HG02642 (cell line): ENCODE measurements at regions not wholly inside any gene's neighbourhood (a gene's known extent, or its start where the extent isn't known, plus 50 kb on each side); places are given as distances from the start of the nearest gene placed in this dataset.

ENCODE experiments used
- ATAC-seq: cut with Tn5 transposase; IDR thresholded peaks from one replicate; pipeline ENCODE4 v1.9.1; 2021; ENCODE audit warnings: mild to moderate bottlenecking; ENCODE audit not compliant: unreplicated experiment, poor library complexity

- ATAC-seq, result no peak
Observed at GRCh38 chr13:30017880-30018279, 167.5 kb upstream of the UBL3 start.

DNA sequence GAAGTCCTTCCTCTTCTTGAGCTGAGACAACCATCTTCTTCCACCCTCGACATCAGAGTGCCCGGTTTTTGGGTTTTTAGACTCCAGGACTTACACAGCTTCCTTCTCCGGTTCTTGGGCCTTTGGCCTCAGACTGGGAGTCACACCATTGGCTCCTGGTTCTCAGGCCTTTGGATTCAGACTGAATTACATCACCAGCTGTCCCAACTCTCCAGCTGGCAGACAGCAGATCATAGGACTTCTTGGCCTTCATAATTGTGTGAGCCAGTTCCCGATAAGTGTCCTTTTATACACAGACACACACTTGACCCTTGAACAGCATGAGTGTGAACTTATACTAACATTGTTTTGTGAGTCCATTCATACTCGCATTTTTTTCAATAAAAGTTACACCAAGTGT lies 166.0 kb upstream of the UBL3 start:
- no peak for ATAC-seq

DNA sequence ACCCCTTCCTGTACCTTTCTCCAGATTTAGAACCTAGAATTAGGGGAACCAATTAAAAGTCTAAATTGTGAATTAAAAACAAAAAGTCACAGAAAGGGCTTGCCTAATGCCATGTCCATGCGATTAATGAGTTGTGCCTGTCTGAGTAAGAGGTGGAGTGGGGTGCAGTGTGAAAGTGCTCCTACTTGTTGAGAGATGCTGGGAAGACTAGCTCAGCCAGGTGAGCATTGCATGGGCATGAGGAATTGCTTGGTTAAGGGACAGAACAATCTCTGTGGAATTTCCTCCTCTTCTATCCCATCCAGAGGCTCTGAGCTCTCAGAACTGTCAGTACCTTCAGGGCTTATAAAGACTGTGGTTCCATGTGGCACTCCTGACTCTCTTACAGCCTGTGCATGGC lies 159.0 kb upstream of the UBL3 start:
- no peak for ATAC-seq

GRCh38 chr13:30006246-30006645 lies 155.8 kb upstream of the UBL3 start:
- ATAC-seq, result no peak

DNA sequence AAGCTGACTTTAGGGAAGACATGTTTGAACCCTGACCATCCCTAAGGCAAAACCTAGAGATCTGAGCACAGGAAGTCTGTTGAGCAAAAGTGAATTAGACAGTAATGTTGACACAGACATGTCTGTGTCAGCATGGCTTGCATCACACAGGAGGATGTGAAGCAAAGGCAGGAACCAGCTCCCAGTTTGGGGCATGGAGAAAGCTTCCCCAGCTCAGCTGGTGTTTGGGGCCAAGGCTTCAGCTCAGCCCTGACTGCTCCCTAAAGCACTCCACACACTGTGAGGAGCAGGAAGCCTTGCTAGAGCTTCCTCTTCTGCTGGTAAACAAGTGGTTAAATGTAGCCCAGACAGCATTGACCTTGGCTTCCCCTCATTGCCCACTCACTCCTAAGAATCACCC lies 153.8 kb upstream of the UBL3 start:
- ATAC-seq, result no peak

DNA sequence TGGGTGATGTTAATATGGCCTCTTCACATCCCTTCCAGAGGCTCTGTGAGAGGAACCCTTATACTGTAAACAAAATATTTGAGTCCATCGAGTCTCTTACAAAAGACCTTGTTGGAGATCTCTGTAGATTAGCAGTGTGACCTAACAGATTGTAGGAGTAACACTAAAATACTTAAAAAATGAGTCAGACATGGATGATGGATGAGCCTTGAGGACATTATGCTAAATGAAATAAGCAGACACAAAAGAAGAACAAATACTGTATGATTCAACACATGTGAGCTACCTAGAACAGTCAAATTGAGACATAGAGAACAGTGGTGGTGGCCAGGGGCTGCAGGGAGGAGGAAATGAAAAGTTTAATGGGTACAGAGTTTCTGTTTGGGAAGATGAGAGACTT lies 152.2 kb upstream of the UBL3 start:
- ATAC-seq, result no peak

DNA sequence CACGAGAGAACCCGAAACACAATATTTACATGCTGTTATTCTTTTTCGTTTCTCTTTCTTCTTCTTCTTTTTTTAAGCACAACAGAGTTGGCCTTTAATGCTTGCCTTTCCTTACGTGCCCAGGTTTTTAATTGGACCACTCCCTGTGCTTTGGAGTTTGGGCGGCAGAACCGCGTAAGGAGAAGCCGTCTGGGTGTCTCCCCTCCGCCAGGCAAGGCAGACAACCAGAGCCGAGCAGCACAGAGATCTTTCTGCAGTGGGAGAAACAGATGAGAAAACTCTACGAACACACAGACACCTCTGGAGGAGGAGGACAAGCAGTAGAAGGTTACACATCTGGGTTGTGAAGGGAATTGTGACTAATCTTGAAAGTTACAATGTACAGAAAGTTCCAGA lies 150.0 kb upstream of the UBL3 start:
- no peak for ATAC-seq

GRCh38 chr13:29999492-30000369 lies 149.3 kb upstream of the UBL3 start:
- ATAC-seq, result no peak

DNA sequence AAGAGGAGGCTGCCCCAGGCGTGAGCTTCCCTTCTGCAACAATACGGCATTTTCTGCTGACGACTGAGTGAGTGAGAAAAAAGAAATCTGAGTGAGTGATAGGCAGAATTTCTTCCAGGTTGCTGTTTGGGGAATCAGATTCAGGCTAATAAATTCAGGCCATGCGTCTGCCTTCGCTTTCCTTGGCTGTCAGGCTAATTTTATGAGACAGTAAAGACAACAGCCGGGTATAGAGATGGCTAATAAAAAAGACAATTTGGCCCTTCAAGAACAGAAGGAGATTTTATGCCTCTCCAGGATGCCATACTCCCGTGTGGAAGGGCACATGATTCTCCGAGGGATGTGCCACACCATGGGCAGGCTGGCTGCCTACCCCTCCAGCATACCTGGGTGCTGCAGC lies 145.9 kb upstream of the UBL3 start:
- no peak for ATAC-seq

DNA sequence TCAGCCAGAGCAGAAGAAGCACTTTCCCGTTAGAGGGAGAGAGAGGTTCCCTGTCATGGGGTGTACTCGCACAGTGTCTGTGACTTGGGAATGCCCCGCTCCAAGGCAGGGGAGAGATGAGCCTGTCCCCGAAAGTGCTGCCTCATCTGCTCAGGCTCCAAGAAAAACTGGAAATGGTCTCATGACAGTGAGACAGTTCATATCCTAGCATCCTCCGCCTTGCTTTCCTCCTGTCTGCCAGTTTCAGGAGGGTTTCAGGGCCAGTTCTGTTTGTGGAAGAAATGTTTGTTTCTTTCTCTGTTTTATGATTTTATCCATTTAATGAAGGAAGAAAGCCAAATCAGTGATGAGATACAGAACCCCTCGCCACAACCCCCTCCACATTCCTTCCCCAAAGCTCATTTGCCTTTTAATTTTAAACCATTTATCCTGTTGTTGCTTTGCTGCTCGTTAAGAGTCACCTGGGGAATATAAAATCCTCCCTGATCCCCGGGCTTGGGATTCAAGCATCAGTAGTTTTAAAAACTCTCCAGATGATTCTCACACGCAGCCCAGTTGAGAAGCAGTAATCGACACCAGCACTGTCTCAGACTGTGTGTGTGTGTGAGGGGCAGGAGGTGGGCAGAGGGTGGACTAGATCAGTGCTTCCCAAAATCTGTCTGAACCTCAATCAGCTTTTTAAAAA lies 144.6 kb upstream of the UBL3 start:
- ATAC-seq, result no peak

GRCh38 chr13:29993716-29994488 lies 143.5 kb upstream of the UBL3 start:
- ATAC-seq, result no peak

- ATAC-seq, result no peak
Observed at GRCh38 chr13:29993196-29993595, 142.8 kb upstream of the UBL3 start.

GRCh38 chr13:29991343-29991742 lies 140.9 kb upstream of the UBL3 start:
- ATAC-seq, result no peak

DNA sequence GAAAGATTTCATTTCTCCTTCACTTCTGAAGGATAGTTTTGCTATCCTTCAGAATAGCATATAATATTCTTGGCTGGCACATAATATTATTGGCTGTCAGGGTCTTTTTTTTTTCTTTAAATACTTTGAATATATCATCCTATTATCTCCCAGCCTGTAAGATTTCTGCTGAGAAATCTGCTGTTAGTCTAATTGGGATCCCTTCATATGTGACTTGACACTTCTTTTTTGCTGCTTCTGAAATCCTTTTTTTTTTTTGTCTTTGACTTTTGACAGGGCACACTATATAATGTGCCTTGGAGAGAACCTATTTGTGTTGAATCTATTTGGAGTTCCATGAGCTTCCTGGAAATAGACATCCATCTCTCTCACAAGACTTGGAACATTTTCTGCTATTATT lies 136.9 kb upstream of the UBL3 start:
- no peak for ATAC-seq

DNA sequence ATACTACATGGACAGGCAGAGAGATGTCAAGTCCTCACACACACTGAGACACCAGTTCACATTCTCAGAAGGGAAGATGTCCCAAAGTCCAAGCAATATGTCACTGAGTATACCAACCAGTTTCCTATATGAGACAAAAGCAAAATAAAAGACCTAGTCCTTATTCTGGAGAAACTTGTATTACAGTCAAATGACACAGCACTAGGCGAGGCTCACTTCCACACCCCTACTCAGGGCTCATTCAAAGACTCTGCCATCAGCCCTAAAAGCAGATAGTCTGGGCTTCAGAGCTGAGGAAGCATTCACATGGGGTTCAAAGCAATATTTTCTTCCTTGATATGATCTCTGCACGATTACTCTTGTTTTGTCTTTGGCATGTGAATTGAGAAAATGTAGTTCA lies 129.9 kb upstream of the UBL3 start:
- no peak for ATAC-seq

DNA sequence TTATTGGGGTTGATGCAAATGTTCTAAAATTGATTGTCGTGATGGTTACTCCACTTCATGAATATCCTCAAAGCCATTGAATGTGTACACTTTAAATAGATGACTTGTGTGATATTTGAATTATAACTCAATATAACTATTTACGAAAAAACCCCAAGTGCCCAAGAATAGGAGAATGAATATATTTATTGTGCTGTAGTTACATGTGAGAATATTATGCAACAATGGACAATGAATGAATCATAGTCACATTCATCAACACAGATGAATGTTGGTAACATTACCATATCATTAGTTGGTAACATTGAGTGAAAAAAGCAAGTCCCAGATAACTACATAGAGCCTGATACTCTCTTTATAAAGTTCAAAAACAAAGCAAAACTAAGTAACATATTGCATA lies 127.8 kb upstream of the UBL3 start:
- ATAC-seq, result no peak

- no peak for ATAC-seq
Observed at GRCh38 chr13:29977476-29978120, 127.2 kb upstream of the UBL3 start.

- ATAC-seq, result no peak
Observed at GRCh38 chr13:29976535-29976934, 126.1 kb upstream of the UBL3 start.

DNA sequence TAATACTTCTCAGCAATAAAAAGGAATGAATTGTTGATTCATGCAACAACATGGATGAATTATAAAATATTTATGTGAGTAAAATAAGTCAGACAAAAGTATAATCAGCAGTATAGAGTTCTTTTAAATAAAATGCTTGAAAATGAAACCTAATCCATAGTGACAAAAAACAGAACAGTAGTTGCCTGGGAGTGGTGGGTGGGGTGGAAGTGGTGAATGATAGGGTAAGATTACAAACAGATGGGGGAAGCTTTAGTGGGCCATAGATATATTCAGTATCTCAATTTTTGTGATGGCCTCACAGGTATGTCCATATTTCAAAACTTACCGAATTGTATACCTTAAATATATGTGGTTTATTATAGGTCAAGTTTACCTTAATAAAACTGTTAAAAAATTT lies 124.9 kb upstream of the UBL3 start:
- ATAC-seq, result no peak

DNA sequence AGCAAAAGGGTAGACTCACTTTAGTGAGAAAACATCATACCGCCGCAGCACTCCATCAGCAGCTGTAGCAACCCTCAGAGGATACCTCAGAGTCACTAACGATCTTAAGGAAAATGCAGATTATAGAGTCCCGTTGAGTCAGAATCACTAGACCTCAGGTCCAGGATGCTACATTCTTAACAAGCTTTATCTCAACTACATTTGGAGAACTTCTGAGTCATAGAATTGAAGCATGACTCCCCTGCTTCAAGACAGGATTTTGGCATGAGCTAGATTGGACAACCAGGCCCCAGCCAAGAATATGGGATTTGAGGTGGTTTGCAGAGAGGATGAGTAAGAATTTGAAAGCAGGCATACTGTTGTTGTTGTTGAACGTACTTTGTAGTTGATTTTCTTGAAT lies 118.9 kb upstream of the UBL3 start:
- ATAC-seq, result no peak
